ENCODE measurements at regions not wholly inside any gene's neighbourhood (a gene's known extent, or its start where the extent isn't known, plus 50 kb on each side); places are given as distances from the start of the nearest gene placed in this dataset.
"Not testable (repeated sequence)": the region's sequence is repeated elsewhere in the genome, so short reads cannot be mapped to it uniquely, and the experiment has no call there.

- not testable (repeated sequence) for H3K9me3 ChIP-seq (ENCODE audit: control insufficient read depth, insufficient read depth, low read length); DNase-seq (ENCODE audit: low read depth in 4 of 6, low spot score in 6 of 6); H3K36me3 ChIP-seq (ENCODE audit: control insufficient read depth, insufficient read depth, low read length); H3K4me3 ChIP-seq (ENCODE audit: low read depth, low read length); H3K27me3 ChIP-seq (ENCODE audit: control insufficient read depth, insufficient read depth, low read length); H3K27ac ChIP-seq (ENCODE audit: low read depth, low read length); H3K4me1 ChIP-seq (ENCODE audit: control insufficient read depth, insufficient read depth, low read length)
- WGBS (ENCODE audit: insufficient coverage), result 66% methylated on average over 19 of the region's 27 CpGs
These were observed 77.9 kb downstream of the NR4A2 start for GRCh38 chr2:156254637-156255067.

- Histone ChIP-seq H3K4me3 (ENCODE audit: low read depth, low read length) (no peak overlapping the region), H3K4me1 (ENCODE audit: control insufficient read depth, insufficient read depth, low read length) (no peaks in the 10 kb centered on the region), H3K27ac (ENCODE audit: low read depth, low read length) (no peak overlapping the region), H3K9me3 (ENCODE audit: control insufficient read depth, insufficient read depth, low read length) (no peaks in the 10 kb centered on the region), H3K36me3 (ENCODE audit: control insufficient read depth, insufficient read depth, low read length) (no peaks in the 10 kb centered on the region), H3K27me3 (ENCODE audit: control insufficient read depth, insufficient read depth, low read length) (no peaks in the 10 kb centered on the region)
- DNase-seq (ENCODE audit: low read depth in 4 of 6, low spot score in 6 of 6), result no peak
- WGBS (ENCODE audit: insufficient coverage), result 80% methylated on average over 2 of the region's 2 CpGs
These were observed 78.8 kb downstream of the NR4A2 start for GRCh38 chr2:156253765-156254164.

- WGBS (ENCODE audit: insufficient coverage), result 100% methylated on average over 1 of the region's 1 CpG
- H3K4me3 ChIP-seq (ENCODE audit: low read depth, low read length), result no peak overlapping the region
These were observed 89.6 kb downstream of the NR4A2 start for GRCh38 chr2:156242874-156243273.

GRCh38 chr2:156237558-156237957 lies 95.0 kb downstream of the NR4A2 start:
- WGBS (ENCODE audit: insufficient coverage), result 97% methylated on average over 2 of the region's 2 CpGs
- no peaks in the 10 kb centered on the region for H3K27me3 ChIP-seq (ENCODE audit: control insufficient read depth, insufficient read depth, low read length)
- H3K36me3 ChIP-seq (ENCODE audit: control insufficient read depth, insufficient read depth, low read length), result no peaks in the 10 kb centered on the region

More at GRCh38 chr2:156242874-156243273, 89.6 kb downstream of the NR4A2 start:
- Histone ChIP-seq H3K27ac (ENCODE audit: low read depth, low read length) (no peak overlapping the region), H3K9me3 (ENCODE audit: control insufficient read depth, insufficient read depth, low read length) (no peaks in the 10 kb centered on the region), H3K4me1 (ENCODE audit: control insufficient read depth, insufficient read depth, low read length) (no peaks in the 10 kb centered on the region), H3K27me3 (ENCODE audit: control insufficient read depth, insufficient read depth, low read length) (no peaks in the 10 kb centered on the region), H3K36me3 (ENCODE audit: control insufficient read depth, insufficient read depth, low read length) (no peaks in the 10 kb centered on the region)
- no peak for DNase-seq (ENCODE audit: low read depth in 4 of 6, low spot score in 6 of 6)

GRCh38 chr2:156229724-156230362 lies 102.7 kb downstream of the NR4A2 start:
- H3K27me3 ChIP-seq (ENCODE audit: control insufficient read depth, insufficient read depth, low read length), result no peaks in the 10 kb centered on the region
- no peaks in the 10 kb centered on the region for H3K4me1 ChIP-seq (ENCODE audit: control insufficient read depth, insufficient read depth, low read length)
- H3K27ac ChIP-seq (ENCODE audit: low read depth, low read length), result no peak overlapping the region
- peaks cover 3% of the 10 kb centered on the region for H3K9me3 ChIP-seq (ENCODE audit: control insufficient read depth, insufficient read depth, low read length)
- no peak overlapping the region for H3K4me3 ChIP-seq (ENCODE audit: low read depth, low read length)
- no peak for DNase-seq (ENCODE audit: low read depth in 4 of 6, low spot score in 6 of 6)
- WGBS (ENCODE audit: insufficient coverage), result 71% methylated on average over 1 of the region's 1 CpG
- H3K36me3 ChIP-seq (ENCODE audit: control insufficient read depth, insufficient read depth, low read length), result no peaks in the 10 kb centered on the region

More at GRCh38 chr2:156237558-156237957, 95.0 kb downstream of the NR4A2 start:
- Histone ChIP-seq H3K9me3 (ENCODE audit: control insufficient read depth, insufficient read depth, low read length) (no peaks in the 10 kb centered on the region), H3K4me3 (ENCODE audit: low read depth, low read length) (no peak overlapping the region), H3K27ac (ENCODE audit: low read depth, low read length) (no peak overlapping the region), H3K4me1 (ENCODE audit: control insufficient read depth, insufficient read depth, low read length) (no peaks in the 10 kb centered on the region)
- no peak for DNase-seq (ENCODE audit: low read depth in 4 of 6, low spot score in 6 of 6)

GRCh38 chr2:156223328-156223727 lies 109.2 kb downstream of the NR4A2 start:
- H3K27me3 ChIP-seq (ENCODE audit: control insufficient read depth, insufficient read depth, low read length); DNase-seq (ENCODE audit: low read depth in 4 of 6, low spot score in 6 of 6); H3K27ac ChIP-seq (ENCODE audit: low read depth, low read length); H3K36me3 ChIP-seq (ENCODE audit: control insufficient read depth, insufficient read depth, low read length); H3K4me3 ChIP-seq (ENCODE audit: low read depth, low read length); H3K9me3 ChIP-seq (ENCODE audit: control insufficient read depth, insufficient read depth, low read length); H3K4me1 ChIP-seq (ENCODE audit: control insufficient read depth, insufficient read depth, low read length): not testable (repeated sequence)
- 80% methylated on average over 1 of the region's 1 CpG for WGBS (ENCODE audit: insufficient coverage)

GRCh38 chr2:156221703-156222102 lies 110.8 kb downstream of the NR4A2 start:
- Histone ChIP-seq H3K36me3 (ENCODE audit: control insufficient read depth, insufficient read depth, low read length) (no peaks in the 10 kb centered on the region), H3K9me3 (ENCODE audit: control insufficient read depth, insufficient read depth, low read length) (peaks cover 2% of the 10 kb centered on the region), H3K27ac (ENCODE audit: low read depth, low read length) (no peak overlapping the region), H3K4me3 (ENCODE audit: low read depth, low read length) (no peak overlapping the region), H3K27me3 (ENCODE audit: control insufficient read depth, insufficient read depth, low read length) (no peaks in the 10 kb centered on the region), H3K4me1 (ENCODE audit: control insufficient read depth, insufficient read depth, low read length) (no peaks in the 10 kb centered on the region)
- no peak for DNase-seq (ENCODE audit: low read depth in 4 of 6, low spot score in 6 of 6)
- WGBS (ENCODE audit: insufficient coverage), result no CpG with 5 or more reads among the region's 2 CpGs

- no peak overlapping the region for H3K4me3 ChIP-seq (ENCODE audit: low read depth, low read length)
- no peaks in the 10 kb centered on the region for H3K36me3 ChIP-seq (ENCODE audit: control insufficient read depth, insufficient read depth, low read length)
- H3K9me3 ChIP-seq (ENCODE audit: control insufficient read depth, insufficient read depth, low read length), result peaks cover 2% of the 10 kb centered on the region
- 61% methylated on average over 3 of the region's 4 CpGs for WGBS (ENCODE audit: insufficient coverage)
- H3K27me3 ChIP-seq (ENCODE audit: control insufficient read depth, insufficient read depth, low read length), result no peaks in the 10 kb centered on the region
- no peak for DNase-seq (ENCODE audit: low read depth in 4 of 6, low spot score in 6 of 6)
- no peak overlapping the region for H3K27ac ChIP-seq (ENCODE audit: low read depth, low read length)
- no peaks in the 10 kb centered on the region for H3K4me1 ChIP-seq (ENCODE audit: control insufficient read depth, insufficient read depth, low read length)
These were observed 112.9 kb downstream of the NR4A2 start for GRCh38 chr2:156219491-156220100.

- H3K4me1 ChIP-seq (ENCODE audit: control insufficient read depth, insufficient read depth, low read length), result no peaks in the 10 kb centered on the region
- H3K36me3 ChIP-seq (ENCODE audit: control insufficient read depth, insufficient read depth, low read length), result no peaks in the 10 kb centered on the region
- WGBS (ENCODE audit: insufficient coverage), result 75% methylated on average over 2 of the region's 2 CpGs
- no peaks in the 10 kb centered on the region for H3K27me3 ChIP-seq (ENCODE audit: control insufficient read depth, insufficient read depth, low read length)
- H3K4me3 ChIP-seq (ENCODE audit: low read depth, low read length), result no peak overlapping the region
- H3K9me3 ChIP-seq (ENCODE audit: control insufficient read depth, insufficient read depth, low read length), result peaks cover 2% of the 10 kb centered on the region
- DNase-seq (ENCODE audit: low read depth in 4 of 6, low spot score in 6 of 6), result no peak
- H3K27ac ChIP-seq (ENCODE audit: low read depth, low read length), result no peak overlapping the region
These were observed 116.9 kb downstream of the NR4A2 start for GRCh38 chr2:156215656-156216055.

- no peaks in the 10 kb centered on the region for H3K4me1 ChIP-seq (ENCODE audit: control insufficient read depth, insufficient read depth, low read length)
- no peak for DNase-seq (ENCODE audit: low read depth in 4 of 6, low spot score in 6 of 6)
- no peak overlapping the region for H3K27ac ChIP-seq (ENCODE audit: low read depth, low read length)
- no peaks in the 10 kb centered on the region for H3K27me3 ChIP-seq (ENCODE audit: control insufficient read depth, insufficient read depth, low read length)
- no peaks in the 10 kb centered on the region for H3K36me3 ChIP-seq (ENCODE audit: control insufficient read depth, insufficient read depth, low read length)
- H3K4me3 ChIP-seq (ENCODE audit: low read depth, low read length), result no peak overlapping the region
- peaks cover 2% of the 10 kb centered on the region for H3K9me3 ChIP-seq (ENCODE audit: control insufficient read depth, insufficient read depth, low read length)
These were observed 121.2 kb downstream of the NR4A2 start for GRCh38 chr2:156211318-156211717.
